Stomach (tissue), 8 donors: ENCODE measurements at regions not wholly inside any gene's neighbourhood (a gene's known extent, or its start where the extent isn't known, plus 50 kb on each side); places are given as distances from the start of the nearest gene placed in this dataset.

ENCODE experiments used
- DNase-seq, 2 donors: peaks; one replicate each; pipeline versions ENCODE4 v3.0.0 to v3.0.0-alpha.2; 2013 to 2019
- H3K27ac ChIP-seq, 5 donors: fragments of 200-600 bp in 4 of 5; sonication (generic) in 4 of 5; one replicate each; pipeline ENCODE4 v1.5.1; 2013 to 2019; ENCODE audit warnings: mild to moderate bottlenecking in 1 of 5, moderate library complexity in 1 of 5
- H3K27me3 ChIP-seq, 3 donors: fragments of 200-600 bp; sonication (generic); one replicate each; pipeline ENCODE4 v1.5.1; 2017 to 2019; ENCODE audit warnings: mixed run types in 1 of 3
- H3K36me3 ChIP-seq, 4 donors: fragments of 200-600 bp; sonication (generic); 1 replicate in 3 of 4; 2 replicates in 1 of 4; pipeline ENCODE4 v1.5.1; 2016 to 2019
- H3K4me1 ChIP-seq, 4 donors: fragments of 200-600 bp; sonication (generic); one replicate each; pipeline ENCODE4 v1.5.1; 2016 to 2019
- H3K4me3 ChIP-seq, 4 donors: fragments of 200-600 bp; sonication (generic) in 3 of 4; one replicate each; pipeline ENCODE4 v1.5.1; 2016 to 2019; ENCODE audit warnings: mild to moderate bottlenecking in 1 of 4
- H3K9me3 ChIP-seq, 4 donors: fragments of 200-600 bp; sonication (generic); one replicate each; pipeline ENCODE4 v1.5.1; 2016 to 2019
- CTCF ChIP-seq, 7 experiments: fragments of 450-650 bp in 4 of 7; fragments of 200-600 bp in 3 of 7; sonication (generic) in 3 of 7; IDR thresholded peaks; one replicate each; pipeline ENCODE4 v1.5.1; 2016 to 2019; ENCODE audit warnings: antibody characterized with exemption in 7 of 7, control low read depth in 2 of 7, mild to moderate bottlenecking in 1 of 7
- EP300 ChIP-seq: sonication (generic); formaldehyde crosslinking; IDR thresholded peaks from one replicate; pipeline ENCODE4 v1.6.1; 2017; ENCODE audit warnings: antibody characterized with exemption
- POLR2A ChIP-seq, 4 donors: fragments of 450-650 bp; IDR thresholded peaks; one replicate each; pipeline ENCODE4 v1.6.1; 2016; ENCODE audit warnings: antibody characterized with exemption in 4 of 4, control low read depth in 2 of 4, mild to moderate bottlenecking in 1 of 4, moderate library complexity in 1 of 4
- POLR2AphosphoS5 ChIP-seq, 3 donors: sonication (generic); formaldehyde crosslinking; IDR thresholded peaks; one replicate each; pipeline ENCODE4 v1.6.1; 2016; ENCODE audit warnings: antibody characterized with exemption in 3 of 3
- WGBS, 5 donors: extraction: QIAGEN DNeasy Blood & Tissue Kit in 3 of 5; methylation state at CpG; one replicate each; pipeline versions ENCODE4 v1.1.5 to v1.1.7; 2013 to 2018; 5-methylcytosine and 5-hydroxymethylcytosine counted together
- intact Hi-C: fragments of 100-400 bp; cut with DNase I; formaldehyde crosslinking; loops from one replicate; pipeline ENCODE4 v1.15.1; 2023; ENCODE audit warnings: low total_unique reads
- donor health status: healthy with polysubstance abuse.
- donor health status: Bipolar disorder and iron deficiency.
- donor health status: healthy.

GRCh38 chr6:170108890-170109587 is 181.8 kb downstream of the DLL1 start:
- no peak for TF ChIP-seq CTCF (IDR thresholded peaks at IDR 0.05)
- no peak for TF ChIP-seq POLR2AphosphoS5 (IDR thresholded peaks at IDR 0.05)
- TF ChIP-seq POLR2A (IDR thresholded peaks at IDR 0.05): no peak
- TF ChIP-seq EP300: no peak
- H3K36me3 ChIP-seq: no peaks in the 10 kb centered on the region
- no peak overlapping the region for H3K4me3 ChIP-seq
- H3K9me3 ChIP-seq: no peaks in the 10 kb centered on the region
- H3K4me1 ChIP-seq: no peaks in the 10 kb centered on the region
- no peak overlapping the region for H3K27ac ChIP-seq
- DNase-seq: peak in 1 of 2 donors; percentile 16
- 90 to 95% (median 94%) methylated on average over 15 of the region's 15 CpGs for WGBS, 5 donors
- intact Hi-C loops: no loop called here
- peaks cover 0 to 7% (median 0%) of the 10 kb centered on the region in 3 donors for H3K27me3 ChIP-seq

GRCh38 chr6:170108456-170108855 is 182.4 kb downstream of the DLL1 start:
- peaks cover 0 to 7% (median 0%) of the 10 kb centered on the region in 3 donors for H3K27me3 ChIP-seq
- H3K27ac ChIP-seq: no peak overlapping the region
- intact Hi-C loops: no loop called here
- DNase-seq: peak in 1 of 2 donors; percentile 17
- TF ChIP-seq EP300: no peak
- TF ChIP-seq CTCF (IDR thresholded peaks at IDR 0.05): no peak
- no peak for TF ChIP-seq POLR2A (IDR thresholded peaks at IDR 0.05)
- no peak for TF ChIP-seq POLR2AphosphoS5 (IDR thresholded peaks at IDR 0.05)
- H3K9me3 ChIP-seq: no peaks in the 10 kb centered on the region
- WGBS, 5 donors: 87 to 93% (median 88%) methylated on average over 8 to 9 of the region's 9 CpGs
- no peak overlapping the region for H3K4me3 ChIP-seq
- no peaks in the 10 kb centered on the region for H3K4me1 ChIP-seq
- no peaks in the 10 kb centered on the region for H3K36me3 ChIP-seq

- DNase-seq: peak in 1 of 2 donors; percentile 15
- H3K27me3 ChIP-seq: peaks cover 0 to 7% (median 0%) of the 10 kb centered on the region in 3 donors
- 89 to 93% (median 91%) methylated on average over 13 of the region's 13 CpGs for WGBS, 5 donors
- H3K4me1 ChIP-seq: no peaks in the 10 kb centered on the region
- no peaks in the 10 kb centered on the region for H3K9me3 ChIP-seq
- no peaks in the 10 kb centered on the region for H3K36me3 ChIP-seq
- H3K27ac ChIP-seq: no peak overlapping the region
- H3K4me3 ChIP-seq: no peak overlapping the region
- intact Hi-C loops: no loop called here
- TF ChIP-seq POLR2AphosphoS5 (IDR thresholded peaks at IDR 0.05) (no peak), EP300 (no peak), POLR2A (IDR thresholded peaks at IDR 0.05) (no peak), CTCF (IDR thresholded peaks at IDR 0.05) (no peak)
Measured at GRCh38 chr6:170107606-170108222, 183.2 kb downstream of the DLL1 start.

GRCh38 chr6:170106906-170107525 is 183.9 kb downstream of the DLL1 start:
- intact Hi-C loops: no loop called here
- TF ChIP-seq POLR2A (IDR thresholded peaks at IDR 0.05) (no peak), EP300 (no peak), POLR2AphosphoS5 (IDR thresholded peaks at IDR 0.05) (no peak), CTCF (IDR thresholded peaks at IDR 0.05) (no peak)
- H3K36me3 ChIP-seq: no peaks in the 10 kb centered on the region
- WGBS, 5 donors: 76 to 91% (median 78%) methylated on average over 12 to 14 of the region's 14 CpGs
- H3K27ac ChIP-seq: no peak overlapping the region
- H3K27me3 ChIP-seq: peaks cover 0 to 7% (median 0%) of the 10 kb centered on the region in 3 donors
- H3K4me1 ChIP-seq: no peaks in the 10 kb centered on the region
- peak in 1 of 2 donors; percentile 16 for DNase-seq
- H3K4me3 ChIP-seq: no peak overlapping the region
- H3K9me3 ChIP-seq: no peaks in the 10 kb centered on the region
